ENCODE measurements at regions not wholly inside any gene's neighbourhood (a gene's known extent, or its start where the extent isn't known, plus 50 kb on each side); places are given as distances from the start of the nearest gene placed in this dataset.

- Histone ChIP-seq H3T11ph (ENCODE audit: low read length) (no peak overlapping the region), H4K5ac (ENCODE audit: insufficient read length, low read depth, low read length) (no peak overlapping the region), H3K9me3 (ENCODE audit: control insufficient read depth, low read depth, low read length) (no peaks in the 10 kb centered on the region), H4K8ac (replicated peaks; ENCODE audit: insufficient read length, low read depth, low read length) (no peak overlapping the region), H2BK20ac (ENCODE audit: low read depth, low read length, poor library complexity, severe bottlenecking) (no peak overlapping the region), H4K91ac (ENCODE audit: insufficient read length, low read depth, low read length) (no peak overlapping the region), H3K14ac (ENCODE audit: insufficient read depth, low read length) (no peak overlapping the region), H2BK12ac (ENCODE audit: insufficient read length, low read depth, low read length) (no peak overlapping the region), H3K23me2 (ENCODE audit: insufficient read length, low read depth, low read length, poor library complexity, severe bottlenecking) (no peaks in the 10 kb centered on the region), H3K23ac (ENCODE audit: insufficient read length, low read depth, low read length) (no peak overlapping the region), H3K79me1 (ENCODE audit: insufficient read depth, low read depth, low read length, poor library complexity, severe bottlenecking) (no peaks in the 10 kb centered on the region), H2BK5ac (ENCODE audit: insufficient read length, low read length) (no peak overlapping the region), H3K79me2 (ENCODE audit: insufficient read depth, low read length) (no peaks in the 10 kb centered on the region), H3K56ac (ENCODE audit: insufficient read length, low read depth, low read length) (no peak overlapping the region), H2BK120ac (ENCODE audit: low read depth, low read length, poor library complexity, severe bottlenecking) (no peak overlapping the region), H2AFZ (ENCODE audit: low read length) (no peak overlapping the region), H3K18ac (ENCODE audit: insufficient read length, low read depth, low read length) (no peak overlapping the region), H4K20me1 (ENCODE audit: control insufficient read depth, insufficient read depth, insufficient read length) (no peaks in the 10 kb centered on the region), H2BK15ac (ENCODE audit: low read depth, low read length) (no peak overlapping the region), H3K4ac (ENCODE audit: low read depth, low read length) (no peak overlapping the region), H3K4me2 (ENCODE audit: insufficient read depth, insufficient read length, low read length) (no peak overlapping the region), H3K27me3 (ENCODE audit: insufficient read depth, low read length) (no peaks in the 10 kb centered on the region), H3K4me1 (ENCODE audit: insufficient read depth, low read length) (no peaks in the 10 kb centered on the region), H3K9ac (ENCODE audit: extremely low read depth, insufficient read length, low read length) (no peak overlapping the region), H3K27ac (ENCODE audit: insufficient read length, low read depth, low read length) (no peak overlapping the region), H2AK5ac (ENCODE audit: insufficient read length, low read length) (no peak overlapping the region)
- no peak for TF ChIP-seq CTCF (conservative IDR thresholded peaks at IDR 0.05)
- H3K9me3 Mint-ChIP-seq = no peaks in the 10 kb centered on the region; a peak in 2 of 5 replicates
- WGBS (ENCODE audit: extremely low coverage, insufficient read length, low lambda C conversion rate) = no CpG with 5 or more reads among the region's 2 CpGs
- H3K27me3 Mint-ChIP-seq (ENCODE audit: low read depth) = peaks cover 5% of the 10 kb centered on the region
- H3K4me3 Mint-ChIP-seq = no peak overlapping the region
- no peaks in the 10 kb centered on the region for H3K4me1 Mint-ChIP-seq
- no peaks in the 10 kb centered on the region for H3K36me3 Mint-ChIP-seq (ENCODE audit: insufficient read depth in 1 of 3, low read depth in 3 of 3)
- no peak overlapping the region for H3K27ac Mint-ChIP-seq
- DNase-seq = no peak
These were observed 56.8 kb upstream of the PLXNC1 start for GRCh38 chr12:94091624-94092023.

Data from H9 (cell line).